GM04504 (cell line): ENCODE measurements at regions not wholly inside any gene's neighbourhood (a gene's known extent, or its start where the extent isn't known, plus 50 kb on each side); places are given as distances from the start of the nearest gene placed in this dataset.

Source experiments
- DNase-seq: peaks from one replicate; pipeline ENCODE4 v3.0.0-alpha.2; 2012; ENCODE audit warnings: low read depth

DNA sequence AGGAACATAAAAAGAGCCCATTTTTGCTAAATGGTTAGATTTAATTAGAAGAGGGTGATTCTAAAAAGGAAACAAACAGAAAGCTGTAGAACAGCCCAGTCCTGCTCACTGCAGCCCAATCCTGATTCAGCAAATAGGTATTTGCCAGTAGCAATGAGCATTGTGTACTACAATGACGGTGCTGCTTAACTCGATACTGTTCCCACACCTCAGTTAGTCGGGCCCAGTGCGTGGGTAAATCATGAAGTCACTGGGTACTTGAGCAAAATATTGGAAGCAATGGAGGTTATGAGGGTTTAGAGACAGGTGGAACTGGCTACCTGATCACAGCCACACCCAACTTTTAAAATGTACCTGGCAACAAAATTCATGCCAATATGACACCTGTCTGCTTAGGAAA lies 101.5 kb upstream of the ADGRL2 start:
- DNase-seq, result no peak

DNA sequence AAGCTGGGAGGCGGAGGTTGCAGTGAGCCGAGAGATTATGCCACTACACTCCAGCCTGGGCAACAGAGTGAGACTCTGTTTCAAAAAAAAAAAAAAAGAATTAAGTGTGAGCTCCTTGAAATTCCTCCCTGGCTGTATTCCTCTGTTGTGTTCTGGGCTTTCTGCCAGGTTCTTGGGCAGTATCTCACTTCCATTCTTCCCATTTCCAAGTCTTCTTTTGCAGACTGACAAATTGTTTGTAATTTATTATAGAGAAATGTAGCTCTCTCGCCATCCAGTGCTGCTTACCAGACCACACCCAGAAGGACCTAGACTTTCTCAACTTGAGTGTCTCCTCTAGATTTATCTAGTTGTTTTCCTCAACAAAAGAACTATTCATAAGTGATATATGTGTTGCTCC lies 105.0 kb upstream of the ADGRL2 start:
- peak; percentile 72 for DNase-seq

DNA sequence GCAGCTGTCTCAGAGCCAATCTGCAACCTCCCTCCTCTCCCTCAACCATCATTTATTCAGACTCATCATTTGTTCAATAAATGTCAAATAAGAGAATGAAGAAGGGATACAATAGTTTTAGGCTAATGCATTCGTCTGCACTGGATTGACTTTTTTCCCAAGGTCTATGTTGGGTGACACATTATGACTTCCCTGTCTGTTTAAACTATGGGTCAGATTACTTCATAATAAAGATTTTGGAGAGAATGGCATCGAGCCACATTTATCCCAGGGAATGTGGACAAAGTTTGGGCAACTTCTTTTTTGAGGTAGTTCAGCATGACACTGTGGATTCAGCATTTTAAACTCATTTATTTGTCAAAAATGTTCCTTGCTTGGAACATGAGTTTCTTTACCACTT lies 107.4 kb upstream of the ADGRL2 start:
- no peak for DNase-seq

DNA sequence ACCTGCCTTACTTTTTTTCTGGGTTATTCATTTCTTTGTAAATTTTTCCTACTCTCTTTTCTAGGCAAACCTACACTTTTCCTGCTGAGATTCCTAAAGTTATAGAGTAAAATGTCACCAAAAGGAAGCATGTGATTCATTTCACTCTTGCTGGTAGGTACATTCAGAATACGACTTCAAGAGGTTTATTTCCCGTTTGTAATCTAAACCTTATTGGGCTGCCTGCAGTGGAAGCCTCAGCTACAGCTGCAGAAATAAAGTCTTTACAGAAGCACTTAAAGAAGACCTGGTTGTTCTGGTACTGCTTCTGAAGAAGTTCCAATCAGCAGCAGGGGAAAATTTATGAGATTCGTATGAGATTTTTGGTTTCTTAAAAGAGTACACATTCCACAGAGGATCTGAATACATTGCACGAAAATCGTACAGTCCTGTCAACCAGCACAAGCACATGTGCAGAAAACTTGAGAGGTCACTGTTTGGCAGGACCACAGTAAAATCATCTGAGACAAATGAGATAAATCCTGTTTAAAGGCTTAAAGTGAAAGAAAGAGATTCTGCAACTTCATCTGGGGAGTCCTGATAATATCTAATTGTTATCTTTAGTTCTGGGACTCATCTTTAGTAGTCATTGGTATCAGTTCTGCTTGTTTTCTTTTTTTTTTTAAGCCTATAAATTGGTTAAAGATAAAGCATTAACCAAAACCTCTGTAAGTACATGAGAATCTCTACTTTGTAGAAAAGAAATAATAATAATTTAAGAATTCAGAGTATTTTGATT lies 109.9 kb upstream of the ADGRL2 start:
- peak; percentile 50 for DNase-seq

DNA sequence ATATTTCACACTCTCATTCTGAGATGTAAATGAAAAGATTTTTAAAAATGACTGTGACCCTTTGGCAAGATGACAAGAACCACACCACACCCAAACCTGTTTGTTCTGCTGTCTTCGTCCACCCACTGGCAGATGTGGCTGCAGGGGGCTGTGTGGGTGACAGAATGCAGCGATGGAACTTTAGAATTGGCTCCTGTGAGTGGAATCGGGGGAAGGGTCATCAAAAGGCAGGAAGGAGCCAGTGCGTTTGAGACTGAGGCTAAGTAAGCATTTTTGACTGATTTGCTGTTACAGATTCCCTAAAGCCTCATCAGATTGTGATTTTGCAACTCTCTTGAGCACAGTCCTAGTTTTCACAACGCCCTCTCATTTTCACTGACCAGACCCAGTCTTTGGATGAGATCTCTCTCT lies 111.2 kb upstream of the ADGRL2 start:
- peak; percentile 60 for DNase-seq

DNA sequence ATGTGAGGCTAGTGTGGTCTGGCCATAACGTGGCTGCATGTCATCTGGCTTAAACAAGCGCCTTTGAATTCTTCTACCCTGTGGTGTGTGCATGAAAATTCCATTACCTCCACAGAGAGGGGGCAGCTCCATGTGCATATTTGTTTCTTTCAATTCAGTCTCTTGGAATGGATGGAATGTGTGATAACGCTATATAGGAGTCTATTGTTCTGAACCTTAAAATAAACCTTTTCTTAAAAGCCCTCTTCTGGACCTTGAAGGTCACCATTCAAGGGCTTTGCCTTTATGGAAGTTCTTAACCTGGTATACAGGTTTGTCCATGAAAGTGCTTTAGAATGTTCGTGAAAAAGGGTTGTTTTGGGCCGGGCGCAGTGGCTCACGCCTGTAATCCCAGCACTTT lies 118.2 kb upstream of the ADGRL2 start:
- no peak for DNase-seq

DNA sequence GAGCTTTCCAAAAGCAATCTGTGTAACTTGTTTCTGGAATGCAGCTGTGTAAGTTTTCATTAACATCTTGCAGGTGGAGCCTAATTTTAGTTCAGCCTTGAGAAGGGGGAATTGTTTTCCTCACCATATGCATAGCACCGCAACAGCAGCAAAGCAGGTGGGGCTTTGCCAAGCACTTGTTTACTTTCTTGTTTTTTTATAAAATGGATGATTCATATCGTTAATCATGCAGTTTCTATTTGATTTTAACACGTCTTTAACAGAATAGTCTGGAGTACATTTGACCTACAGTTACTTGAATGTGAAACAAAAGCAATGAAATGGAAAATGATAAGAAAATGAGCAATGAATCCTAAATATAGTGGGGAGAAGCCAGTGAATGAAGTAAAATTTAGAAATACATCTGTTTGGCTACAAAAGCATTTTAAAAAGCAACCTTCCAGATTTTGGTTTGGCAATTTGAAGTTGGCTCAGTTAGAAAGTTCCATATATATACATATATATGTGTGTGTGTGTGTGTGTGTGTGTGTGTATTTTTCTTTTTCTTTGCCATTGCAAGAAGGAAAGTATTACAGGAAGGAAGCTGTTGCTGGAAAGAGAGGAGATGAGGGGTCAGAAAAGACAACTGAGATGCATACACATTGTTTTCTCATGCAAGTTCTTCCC lies 119.0 kb upstream of the ADGRL2 start:
- peak; percentile 31 for DNase-seq

DNA sequence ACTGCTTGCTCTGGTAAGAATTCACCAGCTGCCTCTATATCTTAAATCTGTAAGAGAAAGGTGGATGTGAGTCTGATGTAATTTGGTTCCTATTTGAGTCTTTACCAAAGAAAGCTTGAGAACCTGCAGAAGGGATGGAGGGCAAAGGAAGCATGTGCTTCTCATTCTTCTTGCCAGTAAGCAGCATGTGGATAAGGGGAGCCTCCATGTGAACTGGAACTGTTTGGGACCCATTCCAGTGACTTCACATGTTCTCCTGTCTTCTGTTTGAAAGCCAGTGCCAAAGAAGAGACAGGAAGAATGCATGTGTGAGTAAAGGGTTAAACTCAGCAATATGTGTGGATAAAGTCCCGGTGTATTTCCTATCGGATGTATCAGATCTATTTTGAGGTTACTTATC lies 119.6 kb upstream of the ADGRL2 start:
- DNase-seq, result no peak

DNA sequence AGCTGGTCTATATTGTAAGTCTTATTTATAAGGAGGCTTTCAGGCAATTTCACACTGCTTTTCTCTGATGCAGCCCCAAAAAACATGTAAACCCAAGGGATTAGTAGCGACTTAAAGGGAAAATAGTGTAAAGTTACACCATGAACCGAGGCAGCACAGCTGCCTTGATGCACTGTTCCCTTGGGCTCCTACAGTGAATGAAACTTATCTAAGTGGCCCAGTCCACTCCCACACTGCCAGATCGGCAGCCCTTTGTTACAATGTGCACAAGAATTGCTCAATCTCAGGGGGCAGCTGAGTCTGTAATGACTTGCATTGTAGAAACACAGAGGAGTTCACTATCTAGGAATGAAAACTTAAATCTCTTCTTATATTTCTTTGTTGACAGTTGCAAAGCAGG lies 120.8 kb upstream of the ADGRL2 start:
- no peak for DNase-seq

DNA sequence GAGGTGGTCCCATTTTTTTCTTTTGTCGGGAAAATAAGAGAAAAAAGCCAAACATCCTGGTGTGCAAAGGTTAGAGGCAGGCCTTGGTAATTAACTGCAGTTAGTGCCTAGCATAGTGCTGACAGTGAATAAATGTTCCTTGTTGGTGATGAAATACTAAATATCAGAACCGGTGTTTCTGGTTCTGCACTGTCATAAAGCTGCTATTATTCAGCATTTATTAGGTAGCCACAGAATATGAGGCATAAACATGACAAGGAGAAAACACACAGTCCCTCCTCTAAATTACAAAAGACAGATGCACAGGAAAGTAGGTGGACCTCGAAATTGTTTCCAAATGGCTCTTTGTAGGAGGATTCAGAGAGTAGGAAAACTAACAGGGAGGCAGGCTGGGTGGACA lies 122.0 kb upstream of the ADGRL2 start:
- no peak for DNase-seq

DNA sequence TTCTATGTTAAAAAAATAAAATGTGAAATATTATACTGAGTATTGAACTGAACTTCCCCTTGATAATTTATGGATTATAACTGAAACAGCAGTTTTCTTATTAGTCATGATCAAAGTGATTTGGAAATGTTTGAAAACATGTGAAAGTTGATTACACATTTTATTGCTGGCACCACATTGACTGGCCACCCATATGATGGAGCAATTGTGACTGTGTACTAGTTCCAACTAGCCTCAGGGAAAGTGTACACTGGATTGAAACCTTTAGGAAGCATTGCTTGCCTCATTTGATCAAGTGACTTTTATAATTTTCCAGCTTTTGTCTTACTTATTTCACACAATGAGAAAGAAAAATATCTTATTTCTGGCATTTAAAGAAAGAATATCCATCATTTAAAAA lies 128.0 kb upstream of the ADGRL2 start:
- no peak for DNase-seq

DNA sequence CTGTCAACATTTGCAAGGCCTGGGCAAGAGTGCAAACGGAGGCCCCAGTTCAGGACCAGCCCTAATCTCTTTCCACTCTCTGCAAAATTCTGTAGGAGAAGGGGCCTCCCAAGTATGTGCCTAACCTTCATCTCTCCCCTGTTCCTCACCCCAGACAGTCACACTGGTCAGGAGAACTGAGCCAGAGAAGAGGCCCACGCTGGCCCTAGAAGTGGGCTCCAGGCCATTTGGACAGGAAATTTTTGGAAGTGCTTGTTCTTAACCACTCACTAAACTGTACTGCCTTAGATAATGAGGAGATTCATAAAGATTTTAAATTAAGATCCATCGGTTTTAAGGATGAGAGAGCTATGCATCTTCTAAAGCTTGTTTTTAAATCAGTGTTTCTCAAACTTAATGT lies 129.7 kb upstream of the ADGRL2 start:
- DNase-seq, result no peak

DNA sequence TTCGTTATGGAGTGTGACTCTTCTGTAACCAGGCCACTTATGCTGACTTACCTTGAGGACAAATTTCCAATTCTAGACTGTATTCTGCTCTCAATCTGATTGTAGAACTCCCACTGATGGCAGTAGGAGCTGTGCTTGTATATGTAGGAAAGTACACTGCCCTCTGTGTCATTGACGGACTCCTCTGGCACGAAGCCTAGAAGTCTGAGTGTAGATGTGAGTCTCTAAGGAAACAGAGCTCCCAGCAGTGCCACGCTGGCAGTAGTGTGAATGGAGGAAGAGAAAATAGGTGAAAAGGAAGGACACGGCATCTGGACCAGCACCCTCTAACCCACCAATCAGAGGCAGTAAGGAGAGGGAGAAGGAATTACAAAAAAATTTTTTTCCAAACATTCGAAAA lies 130.4 kb upstream of the ADGRL2 start:
- DNase-seq, result peak; percentile 90

DNA sequence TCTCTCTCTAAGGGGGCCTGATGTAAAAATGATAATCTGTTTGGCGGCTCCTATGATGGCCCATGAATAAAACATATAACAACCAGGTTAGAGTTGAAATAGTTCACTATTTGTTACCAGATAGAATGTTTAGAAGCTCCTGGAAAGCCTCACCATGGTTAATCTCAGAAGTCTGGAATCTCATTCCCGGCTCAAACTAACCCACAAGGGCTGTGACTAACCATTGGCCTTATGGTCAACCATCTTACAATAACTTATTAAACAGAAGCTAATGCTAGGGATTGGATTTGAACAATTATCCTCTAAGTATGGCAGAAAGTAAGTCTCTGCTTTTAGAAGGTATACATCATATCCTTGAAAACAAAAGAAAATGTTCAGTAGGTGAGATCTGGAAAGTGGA lies 134.1 kb upstream of the ADGRL2 start:
- no peak for DNase-seq

DNA sequence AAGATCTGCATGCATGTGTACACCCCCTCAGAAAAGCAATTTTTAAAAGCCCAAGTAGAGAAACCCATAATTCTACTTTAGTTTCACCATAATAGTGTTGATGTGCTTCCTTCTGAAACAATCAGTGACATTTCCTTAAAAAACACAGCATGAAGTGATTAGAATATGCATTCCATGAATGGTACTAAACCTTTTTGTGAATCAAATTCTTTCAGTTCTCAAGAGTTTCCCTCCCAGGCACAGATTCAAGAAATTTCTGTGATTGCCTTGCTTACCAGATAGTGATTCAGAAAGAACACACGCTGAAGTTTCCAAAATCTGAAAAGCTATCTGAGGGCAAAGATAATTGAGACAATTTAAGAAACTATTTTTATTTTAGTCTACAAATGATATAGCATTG lies 136.4 kb upstream of the ADGRL2 start:
- peak; percentile 63 for DNase-seq

DNA sequence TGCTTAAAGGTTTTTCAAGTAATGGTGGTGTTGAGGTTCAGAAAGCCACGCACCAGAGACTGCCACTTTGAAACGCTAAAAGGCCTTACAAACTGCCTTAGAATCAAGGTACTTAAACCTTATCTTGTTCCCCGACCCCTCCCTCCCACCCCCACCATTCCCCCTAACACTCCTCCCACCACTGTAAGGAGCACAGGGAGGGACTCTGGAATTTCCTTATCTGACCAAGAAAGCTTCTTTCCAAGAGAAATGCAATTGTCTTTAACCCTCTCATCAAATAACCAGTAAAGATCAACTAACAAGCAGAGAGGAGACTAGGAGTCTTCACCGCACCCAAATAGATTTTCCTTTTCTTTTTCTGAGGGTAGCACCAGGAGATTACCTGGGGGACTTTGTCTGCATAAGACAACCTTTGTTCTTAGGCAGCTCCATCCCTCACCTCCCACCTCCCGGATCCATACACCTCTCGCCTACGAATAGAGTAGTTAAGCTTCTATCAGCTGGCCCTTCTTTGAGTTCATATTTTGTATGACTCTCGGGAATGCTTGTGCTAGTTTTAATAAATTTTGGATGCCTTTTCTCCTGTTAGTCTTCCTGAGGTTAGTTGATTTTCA lies 137.7 kb upstream of the ADGRL2 start:
- DNase-seq, result no peak

DNA sequence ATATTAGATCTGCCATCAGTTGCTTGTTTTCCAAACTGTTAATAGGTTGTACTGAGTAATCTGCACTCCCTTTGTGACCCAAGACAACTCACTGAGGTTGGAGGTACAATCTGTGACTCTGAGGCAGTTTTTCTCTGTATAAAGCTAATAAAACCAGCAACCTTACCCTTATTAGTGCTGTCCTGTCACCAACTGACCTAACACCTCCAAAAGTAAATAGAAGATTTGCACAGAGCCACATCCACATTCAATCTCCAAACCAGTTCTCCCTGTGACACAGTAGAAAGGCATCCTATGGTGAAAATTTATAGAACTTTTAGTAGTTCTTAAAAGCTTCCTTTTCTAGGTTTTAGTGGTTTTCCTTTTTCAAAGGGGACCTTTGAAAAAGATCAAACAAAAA lies 140.4 kb upstream of the ADGRL2 start:
- no peak for DNase-seq

DNA sequence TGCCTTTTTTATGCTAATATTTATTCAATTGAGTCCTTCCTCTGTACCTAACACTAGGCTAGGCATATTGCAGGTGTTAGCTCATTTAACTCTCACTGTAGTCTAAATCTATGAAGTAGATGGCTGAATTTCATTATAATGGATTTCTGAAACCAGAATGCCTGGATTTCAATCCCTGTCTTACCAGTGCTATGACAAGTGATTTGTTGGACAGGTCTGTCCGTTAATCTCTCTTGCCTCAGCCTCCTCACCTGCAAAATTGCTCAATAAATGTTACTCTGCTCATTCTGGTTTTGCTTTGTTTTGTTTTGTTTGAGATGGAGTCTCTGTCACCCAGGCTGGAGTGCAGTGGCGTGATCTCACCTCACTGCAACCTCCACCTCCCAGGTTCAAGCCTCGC lies 146.1 kb upstream of the ADGRL2 start:
- DNase-seq, result no peak

DNA sequence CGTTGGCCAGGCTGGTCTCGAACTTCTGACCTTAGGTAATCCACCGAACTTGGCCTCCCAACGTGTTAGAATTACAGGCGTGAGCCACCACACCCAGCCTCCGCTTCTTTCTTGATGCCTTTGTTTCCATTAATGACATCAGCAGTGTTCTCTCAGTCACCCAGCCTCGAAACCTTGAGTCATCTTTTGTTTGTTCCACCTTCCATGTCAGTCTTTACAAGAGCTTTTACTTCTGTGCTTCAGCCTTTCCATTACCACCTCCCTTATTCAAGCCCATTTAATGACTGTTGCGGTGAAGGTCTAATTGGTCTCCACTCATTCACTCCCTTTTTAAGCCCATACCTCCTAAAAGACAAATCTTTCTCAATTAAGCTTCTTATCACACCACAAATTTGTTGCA lies 146.6 kb upstream of the ADGRL2 start:
- no peak for DNase-seq

DNA sequence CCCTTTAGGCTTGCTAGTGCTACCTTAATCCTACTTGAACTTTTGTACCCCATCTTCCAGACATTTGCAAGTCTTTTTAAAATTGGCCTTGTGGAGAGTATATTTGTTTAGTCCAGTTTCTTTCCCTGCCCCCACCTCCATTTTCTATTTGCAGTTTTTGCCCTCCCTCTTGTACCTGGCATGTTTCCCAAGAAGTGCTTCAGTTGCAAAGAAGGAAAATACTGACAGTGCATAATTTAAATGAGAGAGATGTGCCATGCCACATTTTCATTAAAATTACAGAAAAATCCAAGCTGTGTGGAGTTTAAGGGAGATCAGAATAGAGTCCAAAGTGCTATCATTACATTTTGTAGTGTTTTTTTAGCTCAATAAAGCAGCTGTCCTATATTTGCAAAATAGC lies 150.0 kb upstream of the ADGRL2 start:
- DNase-seq, result no peak

DNA sequence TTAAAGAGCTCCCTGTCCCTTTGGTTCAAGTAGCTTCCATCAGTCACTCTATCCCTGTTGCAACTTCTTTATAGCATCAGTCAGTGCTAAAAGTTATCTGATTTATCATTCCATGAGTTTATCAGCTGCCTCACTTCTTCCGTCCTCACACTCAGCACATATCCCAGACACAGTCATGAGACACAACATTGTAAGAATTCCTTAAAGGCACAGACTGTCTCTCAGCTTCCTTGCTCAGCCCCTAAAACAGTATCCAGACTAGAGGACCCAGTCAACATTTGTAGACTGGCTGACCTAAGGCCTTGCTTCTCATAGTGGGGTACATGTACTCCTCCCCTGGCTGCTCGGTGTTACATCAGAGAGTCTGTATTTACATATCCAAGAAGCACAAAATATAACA lies 164.9 kb upstream of the ADGRL2 start:
- DNase-seq, result no peak

DNA sequence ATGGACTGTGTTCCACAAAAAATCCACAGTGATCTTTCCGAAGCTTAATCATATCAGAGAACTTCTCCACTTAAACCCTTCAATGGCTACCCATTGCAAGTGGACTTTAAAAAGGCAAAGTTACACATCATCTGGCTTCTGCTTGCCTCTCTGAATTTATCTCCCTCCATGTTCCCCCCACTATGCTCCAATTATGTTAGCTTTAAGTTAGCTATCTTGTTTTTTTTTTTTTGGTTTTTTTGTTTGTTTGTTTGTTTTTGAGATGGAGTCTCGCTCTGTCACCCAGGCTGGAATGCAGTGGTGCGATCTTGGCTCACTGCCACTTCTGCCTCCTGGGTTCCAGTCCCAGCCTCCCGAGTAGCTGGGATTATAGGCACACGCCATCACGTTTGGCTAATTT lies 166.4 kb upstream of the ADGRL2 start:
- no peak for DNase-seq

DNA sequence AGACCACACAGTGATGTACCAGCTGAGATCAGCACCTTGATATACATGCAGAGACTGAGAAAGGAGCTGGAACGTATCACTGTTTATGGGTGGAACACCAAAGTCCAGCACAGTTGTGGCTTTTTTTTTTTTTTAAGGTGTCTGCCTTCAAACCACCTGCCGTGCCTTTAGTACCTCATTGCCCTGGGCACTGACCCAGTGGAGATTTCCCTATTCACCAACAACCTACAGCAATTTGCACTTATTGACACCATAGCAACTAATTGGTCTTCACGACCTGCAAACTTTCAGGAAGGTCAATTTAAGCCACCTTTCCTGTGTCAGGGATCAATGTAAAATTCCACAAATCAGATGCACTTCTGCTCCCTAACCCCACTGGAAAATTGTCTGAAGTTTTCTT lies 181.6 kb upstream of the ADGRL2 start:
- DNase-seq, result no peak

DNA sequence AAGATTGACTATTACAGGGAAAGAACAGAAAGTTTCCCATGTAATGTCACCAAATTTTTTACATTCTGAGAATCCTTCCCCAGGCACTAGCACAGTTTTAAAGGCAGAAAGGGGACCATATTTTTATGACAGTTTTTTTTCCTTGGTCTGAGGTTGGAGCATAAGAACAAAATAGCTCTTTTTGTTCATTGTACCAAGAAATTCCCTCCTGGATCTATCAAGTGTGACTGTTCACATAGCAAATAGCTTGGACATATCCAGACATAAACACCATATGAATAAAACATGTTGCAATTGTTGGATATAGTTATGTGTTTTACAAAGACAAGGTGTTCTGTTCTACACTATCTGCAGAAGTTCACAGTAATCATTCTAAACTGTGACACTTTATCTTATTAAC lies 182.4 kb upstream of the ADGRL2 start:
- no peak for DNase-seq
